PFSK-1 (cell line): ENCODE measurements at regions not wholly inside any gene's neighbourhood (a gene's known extent, or its start where the extent isn't known, plus 50 kb on each side); places are given as distances from the start of the nearest gene placed in this dataset.

Experiments used
- FOXP2 ChIP-seq: optimal IDR thresholded peaks from 2 replicates; pipeline ENCODE3; 2011; ENCODE audit warnings: borderline replicate concordance, control low read depth, inconsistent platforms; ENCODE audit not compliant: insufficient read depth; ENCODE audit errors: extremely low read length, extremely low read depth
- POLR2AphosphoS5 ChIP-seq: IDR thresholded peaks from 2 replicates; pipeline ENCODE4 v1.6.1; 2012; ENCODE audit warnings: low read depth, mild to moderate bottlenecking, control low read depth, low read length, moderate library complexity
- SIN3A ChIP-seq: IDR thresholded peaks from 2 replicates; pipeline ENCODE4 v1.6.1; 2012; ENCODE audit warnings: mild to moderate bottlenecking, low read length, moderate library complexity, borderline replicate concordance; ENCODE audit not compliant: insufficient read depth
- TAF1 ChIP-seq: IDR thresholded peaks from 2 replicates; pipeline ENCODE4 v1.6.1; 2012; ENCODE audit warnings: low read length, control low read depth, borderline replicate concordance; ENCODE audit not compliant: insufficient read depth
- TF ChIP-seq, protein P1 (sequence below), 2 experiments: IDR thresholded peaks; 2 replicates each; pipeline versions ENCODE4 v1.6.1 to v1.8.0; 2011 to 2012; ENCODE audit warnings: low read depth in 2 of 2, low read length in 2 of 2, control low read depth in 1 of 2, inconsistent platforms in 1 of 2, mild to moderate bottlenecking in 1 of 2, moderate library complexity in 1 of 2; ENCODE audit not compliant: insufficient read depth in 1 of 2

DNA sequence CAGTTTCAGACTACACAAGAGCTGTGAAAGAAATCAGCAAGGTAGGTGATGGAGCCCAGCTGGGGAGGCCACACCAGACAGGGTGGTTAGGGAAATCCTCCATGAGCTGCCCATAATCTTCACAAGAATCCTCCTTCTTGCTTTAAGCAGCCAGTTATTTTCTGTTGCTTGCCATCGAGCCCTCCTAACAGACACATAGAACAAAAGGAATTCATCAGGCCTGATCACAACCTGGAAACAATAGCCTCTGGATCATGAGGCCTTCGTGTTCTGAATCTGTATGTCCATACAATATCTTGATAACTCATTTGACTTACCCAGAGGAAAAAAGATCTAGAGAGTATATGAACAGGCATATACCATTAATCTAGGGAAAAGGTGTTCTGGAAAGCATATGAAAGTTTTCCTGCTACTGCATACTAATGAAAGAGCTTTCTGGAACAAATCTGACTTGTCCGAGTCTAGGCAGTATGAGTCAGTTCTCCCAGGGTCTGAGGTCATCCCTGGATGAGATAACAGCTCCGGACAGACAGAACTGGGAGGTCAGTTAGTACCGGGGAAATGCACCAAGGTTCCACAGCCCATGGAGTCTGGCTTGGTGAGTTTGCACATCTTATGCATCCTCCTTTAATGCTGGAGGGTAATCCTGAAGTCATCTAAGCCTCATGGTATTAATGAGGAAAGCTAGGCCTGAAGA is 52.8 kb upstream of the ELK3 start:
- no peak for TF ChIP-seq TAF1
- TF ChIP-seq SIN3A = no peak
- no peak for TF ChIP-seq POLR2AphosphoS5
- no peak for TF ChIP-seq FOXP2
- TF ChIP-seq, protein P1, sequence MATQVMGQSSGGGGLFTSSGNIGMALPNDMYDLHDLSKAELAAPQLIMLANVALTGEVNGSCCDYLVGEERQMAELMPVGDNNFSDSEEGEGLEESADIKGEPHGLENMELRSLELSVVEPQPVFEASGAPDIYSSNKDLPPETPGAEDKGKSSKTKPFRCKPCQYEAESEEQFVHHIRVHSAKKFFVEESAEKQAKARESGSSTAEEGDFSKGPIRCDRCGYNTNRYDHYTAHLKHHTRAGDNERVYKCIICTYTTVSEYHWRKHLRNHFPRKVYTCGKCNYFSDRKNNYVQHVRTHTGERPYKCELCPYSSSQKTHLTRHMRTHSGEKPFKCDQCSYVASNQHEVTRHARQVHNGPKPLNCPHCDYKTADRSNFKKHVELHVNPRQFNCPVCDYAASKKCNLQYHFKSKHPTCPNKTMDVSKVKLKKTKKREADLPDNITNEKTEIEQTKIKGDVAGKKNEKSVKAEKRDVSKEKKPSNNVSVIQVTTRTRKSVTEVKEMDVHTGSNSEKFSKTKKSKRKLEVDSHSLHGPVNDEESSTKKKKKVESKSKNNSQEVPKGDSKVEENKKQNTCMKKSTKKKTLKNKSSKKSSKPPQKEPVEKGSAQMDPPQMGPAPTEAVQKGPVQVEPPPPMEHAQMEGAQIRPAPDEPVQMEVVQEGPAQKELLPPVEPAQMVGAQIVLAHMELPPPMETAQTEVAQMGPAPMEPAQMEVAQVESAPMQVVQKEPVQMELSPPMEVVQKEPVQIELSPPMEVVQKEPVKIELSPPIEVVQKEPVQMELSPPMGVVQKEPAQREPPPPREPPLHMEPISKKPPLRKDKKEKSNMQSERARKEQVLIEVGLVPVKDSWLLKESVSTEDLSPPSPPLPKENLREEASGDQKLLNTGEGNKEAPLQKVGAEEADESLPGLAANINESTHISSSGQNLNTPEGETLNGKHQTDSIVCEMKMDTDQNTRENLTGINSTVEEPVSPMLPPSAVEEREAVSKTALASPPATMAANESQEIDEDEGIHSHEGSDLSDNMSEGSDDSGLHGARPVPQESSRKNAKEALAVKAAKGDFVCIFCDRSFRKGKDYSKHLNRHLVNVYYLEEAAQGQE (IDR thresholded peaks at IDR 0.05; ENCODE audit: insufficient read depth in 1 of 2, low read depth in 2 of 2, low read length in 2 of 2) = no peak

DNA sequence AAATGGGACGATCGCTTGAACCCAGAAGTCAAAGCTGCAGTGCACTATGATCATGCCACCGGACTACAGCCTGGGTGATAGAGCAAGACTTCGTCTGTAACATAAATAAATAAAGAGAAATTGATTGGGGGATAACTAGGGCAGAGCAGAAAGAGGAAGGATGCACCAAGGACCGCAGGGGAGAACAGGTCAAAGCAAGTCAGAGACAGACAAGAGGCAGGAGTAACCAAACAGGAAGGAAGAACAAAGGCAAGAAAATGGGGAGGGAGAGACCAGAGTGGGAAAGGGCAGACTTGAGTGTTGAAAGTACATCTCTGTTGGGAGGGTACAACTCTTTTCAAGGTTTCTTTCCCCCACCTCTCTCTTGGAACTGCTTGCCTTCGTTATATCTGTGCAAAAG is 50.8 kb upstream of the ELK3 start:
- TF ChIP-seq FOXP2 = no peak
- TF ChIP-seq, protein P1 (IDR thresholded peaks at IDR 0.05; ENCODE audit: insufficient read depth in 1 of 2, low read depth in 2 of 2, low read length in 2 of 2) = no peak
- no peak for TF ChIP-seq POLR2AphosphoS5
- TF ChIP-seq TAF1 = no peak

DNA sequence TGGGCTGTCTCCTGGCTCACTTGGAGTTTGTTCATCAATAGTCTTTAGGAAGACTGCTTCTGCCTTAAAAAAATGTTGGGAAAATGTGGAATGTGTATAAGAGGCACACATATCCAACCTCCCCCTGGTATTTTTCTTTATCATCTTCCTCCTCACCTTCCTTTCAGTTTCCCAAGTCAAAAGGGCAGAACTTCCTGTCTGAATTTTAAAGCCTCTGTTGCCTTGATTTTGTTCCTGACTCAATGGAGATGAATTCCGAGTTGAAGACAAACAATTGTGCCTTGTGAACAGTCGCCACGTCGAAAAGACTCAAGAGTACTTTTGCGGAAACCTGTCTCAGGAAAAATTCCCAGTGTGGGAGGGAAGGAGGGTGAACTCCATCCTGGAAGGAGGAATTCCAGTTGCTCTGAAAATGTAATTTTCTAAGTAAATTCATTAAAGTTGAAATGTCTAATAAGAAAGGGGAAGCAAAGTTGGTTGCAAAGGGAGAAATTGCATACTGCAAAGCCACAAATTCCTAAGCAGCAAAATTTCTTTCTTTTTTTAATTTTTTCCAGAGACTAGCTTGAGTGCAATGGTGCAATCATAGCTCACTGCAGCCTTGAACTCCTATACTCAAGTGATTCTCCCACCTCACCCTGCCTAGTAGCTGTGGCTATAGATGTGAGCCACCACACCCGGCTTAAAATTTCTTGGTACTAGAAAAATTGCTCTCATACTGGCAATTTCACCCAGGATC is 50.2 kb upstream of the ELK3 start:
- TF ChIP-seq POLR2AphosphoS5 (no peak), FOXP2 (no peak), TAF1 (no peak), SIN3A (no peak)
- TF ChIP-seq, protein P1 (IDR thresholded peaks at IDR 0.05; ENCODE audit: insufficient read depth in 1 of 2, low read depth in 2 of 2, low read length in 2 of 2) = no peak
